ENCODE measurements at regions not wholly inside any gene's neighbourhood (a gene's known extent, or its start where the extent isn't known, plus 50 kb on each side); places are given as distances from the start of the nearest gene placed in this dataset.
"Not testable (repeated sequence)": the region's sequence is repeated elsewhere in the genome, so short reads cannot be mapped to it uniquely, and the experiment has no call there.

GRCh38 chr6:67127041-67127440, 1420.0 kb upstream of the EYS start:
- H3K9me3 Mint-ChIP-seq (ENCODE audit: low read depth), result no peaks in the 10 kb centered on the region
- H3K4me1 Mint-ChIP-seq (ENCODE audit: low read depth), result no peaks in the 10 kb centered on the region
- no peak for DNase-seq (ENCODE audit: low spot score)
- no peak overlapping the region for H3K4me3 Mint-ChIP-seq (ENCODE audit: unreplicated experiment)
- no peak overlapping the region for H3K27ac Mint-ChIP-seq (ENCODE audit: unreplicated experiment)
- H3K27me3 Mint-ChIP-seq (ENCODE audit: low read depth), result peaks cover 3% of the 10 kb centered on the region
- no peaks in the 10 kb centered on the region for H3K36me3 Mint-ChIP-seq (ENCODE audit: low read depth)
- TF ChIP-seq, protein P1, sequence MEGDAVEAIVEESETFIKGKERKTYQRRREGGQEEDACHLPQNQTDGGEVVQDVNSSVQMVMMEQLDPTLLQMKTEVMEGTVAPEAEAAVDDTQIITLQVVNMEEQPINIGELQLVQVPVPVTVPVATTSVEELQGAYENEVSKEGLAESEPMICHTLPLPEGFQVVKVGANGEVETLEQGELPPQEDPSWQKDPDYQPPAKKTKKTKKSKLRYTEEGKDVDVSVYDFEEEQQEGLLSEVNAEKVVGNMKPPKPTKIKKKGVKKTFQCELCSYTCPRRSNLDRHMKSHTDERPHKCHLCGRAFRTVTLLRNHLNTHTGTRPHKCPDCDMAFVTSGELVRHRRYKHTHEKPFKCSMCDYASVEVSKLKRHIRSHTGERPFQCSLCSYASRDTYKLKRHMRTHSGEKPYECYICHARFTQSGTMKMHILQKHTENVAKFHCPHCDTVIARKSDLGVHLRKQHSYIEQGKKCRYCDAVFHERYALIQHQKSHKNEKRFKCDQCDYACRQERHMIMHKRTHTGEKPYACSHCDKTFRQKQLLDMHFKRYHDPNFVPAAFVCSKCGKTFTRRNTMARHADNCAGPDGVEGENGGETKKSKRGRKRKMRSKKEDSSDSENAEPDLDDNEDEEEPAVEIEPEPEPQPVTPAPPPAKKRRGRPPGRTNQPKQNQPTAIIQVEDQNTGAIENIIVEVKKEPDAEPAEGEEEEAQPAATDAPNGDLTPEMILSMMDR (IDR thresholded peaks at IDR 0.05), result no peak

DNA sequence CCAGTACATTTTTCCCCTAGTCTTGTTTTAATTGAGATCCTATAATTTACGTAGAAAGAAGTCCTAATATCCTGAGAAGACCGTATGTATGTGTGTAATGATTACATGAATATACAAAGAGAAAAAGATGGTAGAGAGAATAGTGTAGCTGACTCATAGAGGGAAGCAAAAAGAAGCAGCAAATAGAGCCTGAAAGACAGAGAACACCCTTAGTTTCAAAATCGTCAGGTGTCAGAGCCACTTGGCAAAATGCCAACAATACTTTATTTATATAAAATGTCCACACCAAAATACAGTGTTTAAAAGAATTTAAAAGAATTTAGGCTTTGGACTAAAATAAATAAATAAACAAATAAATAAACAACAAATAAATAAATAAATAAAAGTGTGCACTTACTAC, 1414.1 kb upstream of the EYS start:
- TF ChIP-seq, protein P1 (IDR thresholded peaks at IDR 0.05), result no peak
- H3K27me3 Mint-ChIP-seq (ENCODE audit: low read depth), result no peaks in the 10 kb centered on the region

DNA sequence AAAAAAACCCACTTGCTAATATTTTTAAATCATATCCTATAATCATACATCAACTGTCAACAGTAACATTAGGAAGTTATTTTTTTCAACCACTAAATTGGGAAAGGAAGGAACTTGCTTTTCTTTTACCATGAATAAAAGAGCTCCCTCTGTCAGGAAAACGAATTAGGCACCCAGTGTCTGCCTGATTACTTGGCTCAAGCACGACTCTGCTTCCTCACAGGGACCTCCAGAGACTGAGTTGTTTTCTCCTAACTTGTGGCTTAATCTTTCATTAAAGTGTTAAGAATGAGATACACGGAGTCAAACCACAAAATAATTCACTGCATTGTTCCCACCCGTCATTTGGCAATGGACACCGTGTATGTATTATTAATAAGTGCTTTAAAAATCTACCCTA, 1405.1 kb upstream of the EYS start:
- peaks cover 3% of the 10 kb centered on the region for H3K9me3 Mint-ChIP-seq (ENCODE audit: low read depth)
- no peak overlapping the region for H3K4me3 Mint-ChIP-seq (ENCODE audit: unreplicated experiment)
- H3K36me3 Mint-ChIP-seq (ENCODE audit: low read depth), result no peaks in the 10 kb centered on the region
- TF ChIP-seq, protein P1 (IDR thresholded peaks at IDR 0.05), result no peak
- peaks cover 1% of the 10 kb centered on the region for H3K27me3 Mint-ChIP-seq (ENCODE audit: low read depth)
- H3K4me1 Mint-ChIP-seq (ENCODE audit: low read depth), result no peaks in the 10 kb centered on the region
- no peak for DNase-seq (ENCODE audit: low spot score)
- H3K27ac Mint-ChIP-seq (ENCODE audit: unreplicated experiment), result no peak overlapping the region

More for the DNA sequence above, 1414.1 kb upstream of the EYS start:
- Mint-ChIP-seq H3K9me3 (ENCODE audit: low read depth) (no peaks in the 10 kb centered on the region), H3K36me3 (ENCODE audit: low read depth) (no peaks in the 10 kb centered on the region), H3K27ac (ENCODE audit: unreplicated experiment) (no peak overlapping the region), H3K4me3 (ENCODE audit: unreplicated experiment) (no peak overlapping the region), H3K4me1 (ENCODE audit: low read depth) (no peaks in the 10 kb centered on the region)
- no peak for DNase-seq (ENCODE audit: low spot score)

DNA sequence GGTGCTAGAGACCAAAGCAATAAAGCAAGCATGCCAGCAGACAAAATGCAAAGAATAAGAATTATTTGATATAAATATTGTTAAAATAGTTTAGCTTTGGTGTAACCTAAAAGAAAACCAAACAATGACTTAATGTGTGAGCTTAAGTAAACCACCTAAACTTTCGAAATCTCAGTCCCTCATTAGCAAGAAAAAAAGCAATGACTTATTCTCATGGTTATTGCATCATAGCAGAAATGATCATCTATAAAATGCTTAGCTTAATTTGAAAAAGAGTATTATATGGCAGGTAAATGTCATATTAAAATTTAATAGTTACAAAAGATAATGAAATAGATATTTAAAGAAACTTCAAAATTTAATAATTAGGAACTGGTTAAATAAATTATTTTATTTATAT, 1395.7 kb upstream of the EYS start:
- Mint-ChIP-seq H3K27ac (ENCODE audit: unreplicated experiment) (no peak overlapping the region), H3K36me3 (ENCODE audit: low read depth) (no peaks in the 10 kb centered on the region), H3K9me3 (ENCODE audit: low read depth) (peaks cover 16% of the 10 kb centered on the region), H3K27me3 (ENCODE audit: low read depth) (no peaks in the 10 kb centered on the region), H3K4me3 (ENCODE audit: unreplicated experiment) (no peak overlapping the region), H3K4me1 (ENCODE audit: low read depth) (no peaks in the 10 kb centered on the region)
- no peak for DNase-seq (ENCODE audit: low spot score)
- TF ChIP-seq, protein P1 (IDR thresholded peaks at IDR 0.05), result no peak

GRCh38 chr6:67095618-67096226, 1388.7 kb upstream of the EYS start:
- H3K9me3 Mint-ChIP-seq (ENCODE audit: low read depth); H3K27me3 Mint-ChIP-seq (ENCODE audit: low read depth); DNase-seq (ENCODE audit: low spot score); H3K36me3 Mint-ChIP-seq (ENCODE audit: low read depth); H3K27ac Mint-ChIP-seq (ENCODE audit: unreplicated experiment); H3K4me3 Mint-ChIP-seq (ENCODE audit: unreplicated experiment); H3K4me1 Mint-ChIP-seq (ENCODE audit: low read depth): not testable (repeated sequence)

DNA sequence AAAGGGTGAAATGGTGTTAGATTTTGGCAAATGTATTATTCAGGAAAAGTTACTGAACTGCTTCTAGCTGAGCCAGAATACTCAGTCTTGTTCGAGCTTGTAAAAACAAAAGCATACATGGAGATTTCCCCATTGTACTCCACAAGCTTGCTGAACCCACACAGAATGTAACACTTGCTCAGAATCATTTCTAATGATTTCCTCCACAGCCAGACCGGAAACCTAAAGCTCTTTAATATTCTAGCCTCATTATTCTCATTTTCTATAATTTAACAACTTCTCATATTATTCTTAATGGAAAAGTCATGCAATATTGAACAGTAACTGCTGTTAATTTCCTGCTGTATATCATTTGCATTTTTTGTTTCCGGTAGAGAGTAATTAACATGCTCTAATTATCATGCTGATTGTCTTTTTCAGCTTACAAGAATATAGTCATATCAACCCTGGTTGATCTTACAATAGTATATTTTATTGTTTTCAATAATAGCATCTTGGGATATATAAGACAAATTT, 1387.5 kb upstream of the EYS start:
- no peak overlapping the region for H3K4me3 Mint-ChIP-seq (ENCODE audit: unreplicated experiment)
- DNase-seq (ENCODE audit: low spot score), result no peak
- peaks cover 3% of the 10 kb centered on the region for H3K27me3 Mint-ChIP-seq (ENCODE audit: low read depth)
- no peaks in the 10 kb centered on the region for H3K36me3 Mint-ChIP-seq (ENCODE audit: low read depth)
- TF ChIP-seq, protein P1 (IDR thresholded peaks at IDR 0.05), result no peak
- no peak overlapping the region for H3K27ac Mint-ChIP-seq (ENCODE audit: unreplicated experiment)
- no peaks in the 10 kb centered on the region for H3K4me1 Mint-ChIP-seq (ENCODE audit: low read depth)
- peaks cover 8% of the 10 kb centered on the region for H3K9me3 Mint-ChIP-seq (ENCODE audit: low read depth)
